Endothelial cell of umbilical vein (primary cell): ENCODE measurements at regions not wholly inside any gene's neighbourhood (a gene's known extent, or its start where the extent isn't known, plus 50 kb on each side); places are given as distances from the start of the nearest gene placed in this dataset.
"Not testable (repeated sequence)": the region's sequence is repeated elsewhere in the genome, so short reads cannot be mapped to it uniquely, and the experiment has no call there.

Experiments used
- BruUV-seq: library from RNA; stranded (reverse); fragments of 400-500 nt; replicated peaks from 2 replicates; lab custom pipeline; 2021; lab: Mats Ljungman, UMichigan
- CTCF ChIA-PET: fragments of 300-600, 350-600 bp; sonication (Branson Sonifier 250); formaldehyde crosslinking; loops from one replicate; lab custom pipeline; 2021; ENCODE audit warnings: antibody characterized with exemption, inconsistent platforms; lab: Charles Lee
- POLR2A ChIA-PET: fragments of 300-600, 350-600 bp; sonication (Branson Sonifier 250); formaldehyde crosslinking; loops from one replicate; lab custom pipeline; 2021; ENCODE audit warnings: antibody characterized with exemption, inconsistent platforms; lab: Charles Lee
- DNase-seq: peaks from one replicate; pipeline ENCODE4 v3.0.0-alpha.2; 2011; ENCODE audit warnings: low read depth, low spot score
- FAIRE-seq: peaks from 2 replicates; lab custom pipeline; 2011; peaks lifted over from hg19 to GRCh38; lab: Jason Lieb, UNC
- H2AFZ ChIP-seq: 2 replicates; pipeline ENCODE4 v1.6.0; 2012; ENCODE audit warnings: low read depth, low read length, control low read depth, inconsistent platforms
- H3K27ac ChIP-seq: 2 replicates; pipeline ENCODE4 v1.5.1; 2011; ENCODE audit warnings: low read depth, mild to moderate bottlenecking, control low read depth, low read length, moderate library complexity; ENCODE audit not compliant: insufficient read depth
- H3K27me3 ChIP-seq, 2 experiments: 2 replicates each; pipeline versions ENCODE4 v1.6.0 to v1.6.1; 2011; ENCODE audit warnings: low read length in 2 of 2, mixed read lengths in 1 of 2; ENCODE audit not compliant: control insufficient read depth in 2 of 2, insufficient read depth in 2 of 2
- H3K36me3 ChIP-seq, 2 experiments: 2 replicates in 1 of 2; 3 replicates in 1 of 2; pipeline ENCODE4 v1.5.1; 2011; ENCODE audit warnings: low read length in 2 of 2, mild to moderate bottlenecking in 1 of 2, moderate library complexity in 1 of 2; ENCODE audit not compliant: control insufficient read depth in 2 of 2, insufficient read depth in 2 of 2; ENCODE audit errors: extremely low read depth in 1 of 2
- H3K4me1 ChIP-seq: 3 replicates; pipeline ENCODE4 v1.5.1; 2011; ENCODE audit warnings: mild to moderate bottlenecking, low read length; ENCODE audit not compliant: control insufficient read depth, insufficient read depth; ENCODE audit errors: extremely low read depth
- H3K4me2 ChIP-seq: 2 replicates; pipeline ENCODE4 v1.6.1; 2011; ENCODE audit warnings: low read length, control low read depth, mixed read lengths; ENCODE audit not compliant: insufficient read depth
- H3K4me3 ChIP-seq, 3 experiments: fragments of 200-600 bp in 1 of 3; sonication (generic), shearing (Covaris generic) in 1 of 3; replicated peaks in 1 of 3; 2 replicates each; pipeline ENCODE4 v1.5.1; 2011 to 2016; ENCODE audit warnings: control low read depth in 3 of 3, low read length in 3 of 3, mild to moderate bottlenecking in 2 of 3, inconsistent platforms in 1 of 3, low read depth in 1 of 3, moderate library complexity in 1 of 3; ENCODE audit not compliant: insufficient read depth in 1 of 3
- H3K79me2 ChIP-seq: 2 replicates; pipeline ENCODE4 v1.6.0; 2012; ENCODE audit warnings: low read length, inconsistent platforms; ENCODE audit not compliant: control insufficient read depth, insufficient read depth
- H3K9ac ChIP-seq: replicated peaks from 2 replicates; pipeline ENCODE3; 2011; ENCODE audit warnings: low read length, control low read depth; ENCODE audit not compliant: insufficient read depth; ENCODE audit errors: extremely low read depth
- H3K9me1 ChIP-seq: replicated peaks from 3 replicates; pipeline ENCODE4 v1.6.0; 2011; ENCODE audit warnings: mild to moderate bottlenecking, low read length; ENCODE audit not compliant: control insufficient read depth, insufficient read depth; ENCODE audit errors: extremely low read depth
- H3K9me3 ChIP-seq: replicated peaks from 2 replicates; pipeline ENCODE4 v1.5.1; 2012; ENCODE audit warnings: low read length, inconsistent platforms; ENCODE audit not compliant: control insufficient read depth, insufficient read depth
- H4K20me1 ChIP-seq: replicated peaks from 2 replicates; pipeline ENCODE3; 2011; ENCODE audit warnings: mild to moderate bottlenecking, low read length; ENCODE audit not compliant: control insufficient read depth, insufficient read depth; ENCODE audit errors: extremely low read depth
- CTCF ChIP-seq, 2 donors: IDR thresholded peaks; 1 replicate in 1 of 2; 2 replicates in 1 of 2; pipeline ENCODE4 v1.5.1; 2011; ENCODE audit warnings: low read length in 2 of 2, mild to moderate bottlenecking in 2 of 2, moderate library complexity in 2 of 2, control low read depth in 1 of 2, inconsistent platforms in 1 of 2, low read depth in 1 of 2; ENCODE audit not compliant: insufficient read depth in 1 of 2; ENCODE audit errors: extremely low read depth in 1 of 2
- EZH2 ChIP-seq: IDR thresholded peaks from 2 replicates; pipeline ENCODE4 v1.6.1; 2012; ENCODE audit warnings: borderline replicate concordance, low read depth, mild to moderate bottlenecking, moderate library complexity, low read length, inconsistent platforms; ENCODE audit not compliant: severe bottlenecking
- FOS ChIP-seq: IDR thresholded peaks from 2 replicates; pipeline ENCODE4 v1.6.1; 2011; ENCODE audit warnings: mild to moderate bottlenecking, low read length, moderate library complexity, borderline replicate concordance; ENCODE audit not compliant: insufficient read depth
- GATA2 ChIP-seq: IDR thresholded peaks from 2 replicates; pipeline ENCODE4 v1.7.0; 2011; ENCODE audit warnings: low read depth, mild to moderate bottlenecking, moderate library complexity, mixed read lengths, low read length; ENCODE audit not compliant: insufficient read length, insufficient read depth
- JUN ChIP-seq: IDR thresholded peaks from 2 replicates; pipeline ENCODE4 v1.6.1; 2011; ENCODE audit warnings: borderline replicate concordance, low read depth; ENCODE audit not compliant: insufficient read length, insufficient read depth
- MYC ChIP-seq: IDR thresholded peaks from one replicate; pipeline ENCODE4 v1.6.1; 2011; ENCODE audit warnings: mild to moderate bottlenecking, low read depth, low read length
- POLR2A ChIP-seq: IDR thresholded peaks from 2 replicates; pipeline ENCODE4 v1.6.1; 2012; ENCODE audit warnings: low read depth, mild to moderate bottlenecking, control low read depth, low read length
- POLR2AphosphoS5 ChIP-seq: IDR thresholded peaks from 2 replicates; pipeline ENCODE4 v1.6.1; 2012; ENCODE audit warnings: low read depth, mild to moderate bottlenecking, control low read depth, low read length, moderate library complexity; ENCODE audit not compliant: insufficient read depth
- dilution Hi-C: fragments of 300-500 bp; cut with MboI; formaldehyde crosslinking; loops from one replicate; pipeline ENCODE4 v1.15.0; 2019; ENCODE audit warnings: low sequenced_read_pairs; ENCODE audit not compliant: extremely low pct_ligation_motif_present
- intact Hi-C: fragments of 100-400 bp; cut with micrococcal nuclease; formaldehyde crosslinking; loops from one replicate; pipeline ENCODE4 v1.10.0; 2022
- TF ChIP-seq, protein P1 (sequence below): IDR thresholded peaks from 2 replicates; pipeline ENCODE4 v1.6.1; 2011; ENCODE audit not compliant: insufficient read depth, insufficient read length

GRCh38 chr12:84397263-84397662 is 515.3 kb downstream of the SLC6A15 start:
- no peaks in the 10 kb centered on the region for H3K9me1 ChIP-seq
- no peaks in the 10 kb centered on the region for H3K79me2 ChIP-seq
- H3K27me3 ChIP-seq, result no peaks in the 10 kb centered on the region
- no peak overlapping the region for H3K9ac ChIP-seq
- H4K20me1 ChIP-seq, result no peaks in the 10 kb centered on the region
- POLR2A ChIA-PET, result no interaction called here
- dilution Hi-C loops, result no loop called here
- intact Hi-C loops, result loop anchor here (1.0 to 5.0 kb wide), 3 partner anchors 571 to 1712 kb away; no protein-coding TSS in a partner anchor
- H3K27ac ChIP-seq, result no peak overlapping the region
- TF ChIP-seq FOS, result no peak
- TF ChIP-seq, protein P1, sequence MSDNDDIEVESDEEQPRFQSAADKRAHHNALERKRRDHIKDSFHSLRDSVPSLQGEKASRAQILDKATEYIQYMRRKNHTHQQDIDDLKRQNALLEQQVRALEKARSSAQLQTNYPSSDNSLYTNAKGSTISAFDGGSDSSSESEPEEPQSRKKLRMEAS, result no peak
- no peak for TF ChIP-seq CTCF (IDR thresholded peaks at IDR 0.05; ENCODE audit: extremely low read depth in 1 of 2, insufficient read depth in 1 of 2, low read depth in 1 of 2, low read length in 2 of 2)
- TF ChIP-seq POLR2AphosphoS5, result no peak
- no peak for TF ChIP-seq MYC
- TF ChIP-seq JUN, result no peak
- TF ChIP-seq EZH2, result no peak
- no peak for TF ChIP-seq POLR2A
- no peak for TF ChIP-seq GATA2
- H3K4me2 ChIP-seq, result no peak overlapping the region
- H3K9me3 ChIP-seq, result no peaks in the 10 kb centered on the region
- H3K36me3 ChIP-seq, result no peaks in the 10 kb centered on the region
- no peak overlapping the region for H2AFZ ChIP-seq
- no peaks in the 10 kb centered on the region for H3K4me1 ChIP-seq
- DNase-seq, result peak; percentile 2
- CTCF ChIA-PET, result interaction anchor here (0.7 to 2.6 kb wide), 5 partner anchors 571 to 1871 kb away, joined by 3 to 33 read pairs (median 4); partner anchors contain the start of gene TMTC2
- BruUV-seq, result no TSS peak
- FAIRE-seq, result no peak
- H3K4me3 ChIP-seq, result no peak overlapping the region

DNA sequence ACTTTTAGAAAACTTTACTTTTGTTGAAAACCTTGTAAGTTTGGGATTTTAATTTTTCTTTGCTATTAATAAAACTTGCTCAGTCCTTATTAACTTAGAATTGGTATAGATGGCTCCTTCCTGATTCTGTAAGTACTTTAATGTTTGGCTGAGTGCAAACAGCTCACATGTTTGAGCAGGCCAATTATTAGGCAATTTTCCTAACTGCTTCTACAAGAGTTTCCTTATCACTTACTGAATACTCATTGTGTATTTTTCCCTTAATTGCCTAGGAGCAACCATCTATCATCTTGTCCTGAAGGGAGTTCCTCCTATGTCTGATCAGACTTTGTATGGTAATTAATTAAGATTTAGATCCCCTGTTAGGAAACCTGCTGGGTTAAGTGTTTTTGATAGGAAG is 521.4 kb downstream of the SLC6A15 start:
- H3K27me3 ChIP-seq, H3K9ac ChIP-seq, DNase-seq, H3K27ac ChIP-seq, H3K9me1 ChIP-seq, H3K4me2 ChIP-seq, intact Hi-C loops, POLR2A ChIA-PET, CTCF ChIA-PET, H3K4me1 ChIP-seq, FAIRE-seq, BruUV-seq, H4K20me1 ChIP-seq, H3K4me3 ChIP-seq, H3K36me3 ChIP-seq, H3K9me3 ChIP-seq, H3K79me2 ChIP-seq, dilution Hi-C loops, H2AFZ ChIP-seq: not testable (repeated sequence)
